Bronchial epithelial cell (primary cell): ENCODE measurements at regions not wholly inside any gene's neighbourhood (a gene's known extent, or its start where the extent isn't known, plus 50 kb on each side); places are given as distances from the start of the nearest gene placed in this dataset.

Experiments
- DNase-seq: peaks from one replicate; pipeline ENCODE4 v3.0.0-alpha.2; 2010; ENCODE audit warnings: low read depth
- FAIRE-seq: peaks from 2 replicates; lab custom pipeline; 2011; peaks lifted over from hg19 to GRCh38; lab: Jason Lieb, UNC
- H3K27me3 ChIP-seq: 2 replicates; pipeline ENCODE4 v1.5.1; 2011; ENCODE audit warnings: low read length; ENCODE audit not compliant: control insufficient read depth, insufficient read depth
- H3K36me3 ChIP-seq: 2 replicates; pipeline ENCODE4 v1.5.1; 2011; ENCODE audit warnings: low read length; ENCODE audit not compliant: control insufficient read depth, insufficient read depth
- H3K4me3 ChIP-seq: 2 replicates; pipeline ENCODE4 v1.5.1; 2011; ENCODE audit warnings: mild to moderate bottlenecking, low read depth, low read length, control low read depth
- CTCF ChIP-seq: IDR thresholded peaks from 2 replicates; pipeline ENCODE4 v1.5.1; 2011; ENCODE audit warnings: mild to moderate bottlenecking, moderate library complexity, low read length, control low read depth, inconsistent platforms; ENCODE audit not compliant: insufficient read depth, severe bottlenecking

- H3K27me3 ChIP-seq: no peaks in the 10 kb centered on the region
- TF ChIP-seq CTCF: no peak
- no peak for FAIRE-seq
- peak; percentile 48 for DNase-seq
- no peak overlapping the region for H3K4me3 ChIP-seq
- no peaks in the 10 kb centered on the region for H3K36me3 ChIP-seq
These were observed 49.9 kb upstream of the SNCAIP start for GRCh38 chr5:122262103-122262502.
